Naive B cell (primary cell): ENCODE measurements at regions not wholly inside any gene's neighbourhood (a gene's known extent, or its start where the extent isn't known, plus 50 kb on each side); places are given as distances from the start of the nearest gene placed in this dataset.

Source experiments
- ATAC-seq, 2 donors: fragments of 150-1000 bp; cut with Tn5 transposase; 2 replicates each; pipeline ENCODE4 v1.10.0; 2021; ENCODE audit warnings: low read depth in 2 of 2, mild to moderate bottlenecking in 2 of 2, moderate library complexity in 2 of 2
- DNase-seq: peaks from one replicate; pipeline ENCODE4 v3.0.0; 2022
- H3K27ac Mint-ChIP-seq, 6 donors: one replicate each; pipeline ENCODE4 v1.8.0; 2020 to 2022; ENCODE audit warnings: mild to moderate bottlenecking in 6 of 6, mixed read lengths in 6 of 6, moderate library complexity in 5 of 6, inconsistent platforms in 2 of 6
- H3K27me3 Mint-ChIP-seq, 3 donors: one replicate each; pipeline ENCODE4 v1.8.0; 2021 to 2022; ENCODE audit warnings: mixed read lengths in 3 of 3, mild to moderate bottlenecking in 1 of 3
- H3K36me3 Mint-ChIP-seq, 2 donors: one replicate each; pipeline ENCODE4 v1.8.0; 2020 to 2022; ENCODE audit warnings: mixed read lengths in 2 of 2, inconsistent platforms in 1 of 2, mild to moderate bottlenecking in 1 of 2
- H3K4me1 Mint-ChIP-seq, 3 donors: one replicate each; pipeline ENCODE4 v1.8.0; 2020 to 2022; ENCODE audit warnings: mixed read lengths in 3 of 3, inconsistent platforms in 1 of 3, mild to moderate bottlenecking in 1 of 3, moderate library complexity in 1 of 3
- H3K4me3 Mint-ChIP-seq, 8 donors: one replicate each; pipeline ENCODE4 v1.8.0; 2020 to 2022; ENCODE audit warnings: mild to moderate bottlenecking in 8 of 8, mixed read lengths in 8 of 8, moderate library complexity in 8 of 8, inconsistent platforms in 2 of 8
- H3K9me3 Mint-ChIP-seq, 7 donors: one replicate each; pipeline ENCODE4 v1.8.0; 2020 to 2022; ENCODE audit warnings: mixed read lengths in 7 of 7, mild to moderate bottlenecking in 5 of 7, inconsistent platforms in 2 of 7, moderate library complexity in 1 of 7

GRCh38 chr7:41633690-41634089 lies 69.2 kb downstream of the INHBA start:
- H3K9me3 Mint-ChIP-seq, result no peaks in the 10 kb centered on the region

GRCh38 chr7:41630741-41631140 lies 72.1 kb downstream of the INHBA start:
- Mint-ChIP-seq H3K9me3 (no peaks in the 10 kb centered on the region), H3K36me3 (no peaks in the 10 kb centered on the region), H3K27ac (no peak overlapping the region), H3K27me3 (no peaks in the 10 kb centered on the region), H3K4me1 (peaks cover 3 to 7% (median 7%) of the 10 kb centered on the region in 3 donors), H3K4me3 (no peak overlapping the region)
- DNase-seq, result peak; percentile 12
- peak; percentile 79 to 83 for ATAC-seq

More at GRCh38 chr7:41633690-41634089, 69.2 kb downstream of the INHBA start:
- H3K36me3 Mint-ChIP-seq, result no peaks in the 10 kb centered on the region
- DNase-seq (no peak), ATAC-seq (no peak)
- no peak overlapping the region for H3K4me3 Mint-ChIP-seq
- no peak overlapping the region for H3K27ac Mint-ChIP-seq
- H3K27me3 Mint-ChIP-seq, result no peaks in the 10 kb centered on the region
- H3K4me1 Mint-ChIP-seq, result peaks cover 3 to 7% (median 7%) of the 10 kb centered on the region in 3 donors

GRCh38 chr7:41629711-41630111 lies 73.2 kb downstream of the INHBA start:
- ATAC-seq, result no peak
- H3K27ac Mint-ChIP-seq, result no peak overlapping the region

GRCh38 chr7:41628901-41629300 lies 74.0 kb downstream of the INHBA start:
- Mint-ChIP-seq H3K36me3 (no peaks in the 10 kb centered on the region), H3K4me3 (no peak overlapping the region), H3K27me3 (no peaks in the 10 kb centered on the region), H3K27ac (no peak overlapping the region), H3K4me1 (peaks cover 3 to 7% (median 7%) of the 10 kb centered on the region in 3 donors), H3K9me3 (peaks cover 0 to 1% (median 0%) of the 10 kb centered on the region in 7 donors)
- DNase-seq (no peak), ATAC-seq (no peak)

More at GRCh38 chr7:41629711-41630111, 73.2 kb downstream of the INHBA start:
- no peak overlapping the region for H3K4me3 Mint-ChIP-seq
- peaks cover 3 to 7% (median 7%) of the 10 kb centered on the region in 3 donors for H3K4me1 Mint-ChIP-seq
- no peaks in the 10 kb centered on the region for H3K36me3 Mint-ChIP-seq
- no peaks in the 10 kb centered on the region for H3K27me3 Mint-ChIP-seq
- DNase-seq, result no peak
- peaks cover 0 to 1% (median 0%) of the 10 kb centered on the region in 7 donors for H3K9me3 Mint-ChIP-seq

GRCh38 chr7:41627645-41628298 lies 75.1 kb downstream of the INHBA start:
- no peak overlapping the region for H3K27ac Mint-ChIP-seq
- no peak for DNase-seq
- H3K4me3 Mint-ChIP-seq, result no peak overlapping the region
- no peak for ATAC-seq
- H3K4me1 Mint-ChIP-seq, result peaks cover 3 to 7% (median 7%) of the 10 kb centered on the region in 3 donors
- H3K36me3 Mint-ChIP-seq, result no peaks in the 10 kb centered on the region
- H3K9me3 Mint-ChIP-seq, result peaks cover 0 to 1% (median 0%) of the 10 kb centered on the region in 7 donors
- H3K27me3 Mint-ChIP-seq, result no peaks in the 10 kb centered on the region

GRCh38 chr7:41624818-41625217 lies 78.1 kb downstream of the INHBA start:
- ATAC-seq (no peak), DNase-seq (no peak)
- Mint-ChIP-seq H3K9me3 (peaks cover 0 to 5% (median 0%) of the 10 kb centered on the region in 7 donors), H3K4me3 (no peak overlapping the region), H3K36me3 (no peaks in the 10 kb centered on the region), H3K27ac (peak overlapping the region in 1 of 6 donors; percentile 76), H3K27me3 (peaks cover 9 to 15% (median 14%) of the 10 kb centered on the region in 3 donors), H3K4me1 (no peaks in the 10 kb centered on the region)

GRCh38 chr7:41621953-41622831 lies 80.7 kb downstream of the INHBA start:
- H3K4me3 Mint-ChIP-seq, result no peak overlapping the region
- ATAC-seq (no peak), DNase-seq (no peak)
- H3K9me3 Mint-ChIP-seq, result peaks cover 0 to 5% (median 2%) of the 10 kb centered on the region in 7 donors
- H3K4me1 Mint-ChIP-seq, result no peaks in the 10 kb centered on the region
- H3K27me3 Mint-ChIP-seq, result peaks cover 13 to 15% (median 14%) of the 10 kb centered on the region in 3 donors
- no peaks in the 10 kb centered on the region for H3K36me3 Mint-ChIP-seq
- H3K27ac Mint-ChIP-seq, result no peak overlapping the region

GRCh38 chr7:41617987-41618386 lies 84.9 kb downstream of the INHBA start:
- no peak for DNase-seq
- H3K27ac Mint-ChIP-seq, result no peak overlapping the region
- peaks cover 0 to 5% (median 2%) of the 10 kb centered on the region in 7 donors for H3K9me3 Mint-ChIP-seq
- no peak for ATAC-seq
- no peaks in the 10 kb centered on the region for H3K36me3 Mint-ChIP-seq
- H3K27me3 Mint-ChIP-seq, result peaks cover 13 to 19% (median 15%) of the 10 kb centered on the region in 3 donors
- H3K4me1 Mint-ChIP-seq, result no peaks in the 10 kb centered on the region
- H3K4me3 Mint-ChIP-seq, result no peak overlapping the region

GRCh38 chr7:41612798-41613197 lies 90.1 kb downstream of the INHBA start:
- no peak for ATAC-seq
- DNase-seq, result no peak
- H3K27ac Mint-ChIP-seq, result no peak overlapping the region
- H3K27me3 Mint-ChIP-seq, result peaks cover 4 to 8% (median 5%) of the 10 kb centered on the region in 3 donors
- H3K36me3 Mint-ChIP-seq, result no peaks in the 10 kb centered on the region
- H3K9me3 Mint-ChIP-seq, result peaks cover 0 to 1% (median 0%) of the 10 kb centered on the region in 7 donors
- no peak overlapping the region for H3K4me3 Mint-ChIP-seq
- H3K4me1 Mint-ChIP-seq, result no peaks in the 10 kb centered on the region

- no peak for ATAC-seq
Measured at GRCh38 chr7:41612386-41612785, 90.5 kb downstream of the INHBA start.

GRCh38 chr7:41608447-41608846 lies 94.4 kb downstream of the INHBA start:
- H3K27me3 Mint-ChIP-seq, result peaks cover 0 to 8% (median 4%) of the 10 kb centered on the region in 3 donors
- no peaks in the 10 kb centered on the region for H3K4me1 Mint-ChIP-seq

More at GRCh38 chr7:41612386-41612785, 90.5 kb downstream of the INHBA start:
- Mint-ChIP-seq H3K27ac (no peak overlapping the region), H3K4me3 (no peak overlapping the region), H3K27me3 (peaks cover 4 to 8% (median 5%) of the 10 kb centered on the region in 3 donors), H3K9me3 (no peaks in the 10 kb centered on the region), H3K4me1 (no peaks in the 10 kb centered on the region), H3K36me3 (no peaks in the 10 kb centered on the region)
- no peak for DNase-seq

GRCh38 chr7:41603985-41604384 lies 98.9 kb downstream of the INHBA start:
- no peaks in the 10 kb centered on the region for H3K4me1 Mint-ChIP-seq
- no peak overlapping the region for H3K27ac Mint-ChIP-seq
- ATAC-seq (no peak), DNase-seq (no peak)
- H3K4me3 Mint-ChIP-seq, result no peak overlapping the region
- H3K36me3 Mint-ChIP-seq, result no peaks in the 10 kb centered on the region
- H3K9me3 Mint-ChIP-seq, result peaks cover 0 to 1% (median 0%) of the 10 kb centered on the region in 7 donors
- no peaks in the 10 kb centered on the region for H3K27me3 Mint-ChIP-seq

More at GRCh38 chr7:41608447-41608846, 94.4 kb downstream of the INHBA start:
- Mint-ChIP-seq H3K36me3 (no peaks in the 10 kb centered on the region), H3K27ac (no peak overlapping the region), H3K4me3 (no peak overlapping the region), H3K9me3 (peaks cover 0 to 1% (median 0%) of the 10 kb centered on the region in 7 donors)
- DNase-seq, result no peak
- no peak for ATAC-seq

- ATAC-seq (no peak), DNase-seq (no peak)
- H3K4me1 Mint-ChIP-seq, result no peaks in the 10 kb centered on the region
- H3K27me3 Mint-ChIP-seq, result no peaks in the 10 kb centered on the region
- peaks cover 11 to 40% (median 17%) of the 10 kb centered on the region in 7 donors for H3K9me3 Mint-ChIP-seq
- no peak overlapping the region for H3K4me3 Mint-ChIP-seq
- no peak overlapping the region for H3K27ac Mint-ChIP-seq
- peaks cover 10 to 21% of the 10 kb centered on the region in 2 donors for H3K36me3 Mint-ChIP-seq
Measured at GRCh38 chr7:41599760-41600159, 103.1 kb downstream of the INHBA start.
